ENCODE measurements at regions not wholly inside any gene's neighbourhood (a gene's known extent, or its start where the extent isn't known, plus 50 kb on each side); places are given as distances from the start of the nearest gene placed in this dataset.
"Not testable (repeated sequence)": the region's sequence is repeated elsewhere in the genome, so short reads cannot be mapped to it uniquely, and the experiment has no call there.

DNA sequence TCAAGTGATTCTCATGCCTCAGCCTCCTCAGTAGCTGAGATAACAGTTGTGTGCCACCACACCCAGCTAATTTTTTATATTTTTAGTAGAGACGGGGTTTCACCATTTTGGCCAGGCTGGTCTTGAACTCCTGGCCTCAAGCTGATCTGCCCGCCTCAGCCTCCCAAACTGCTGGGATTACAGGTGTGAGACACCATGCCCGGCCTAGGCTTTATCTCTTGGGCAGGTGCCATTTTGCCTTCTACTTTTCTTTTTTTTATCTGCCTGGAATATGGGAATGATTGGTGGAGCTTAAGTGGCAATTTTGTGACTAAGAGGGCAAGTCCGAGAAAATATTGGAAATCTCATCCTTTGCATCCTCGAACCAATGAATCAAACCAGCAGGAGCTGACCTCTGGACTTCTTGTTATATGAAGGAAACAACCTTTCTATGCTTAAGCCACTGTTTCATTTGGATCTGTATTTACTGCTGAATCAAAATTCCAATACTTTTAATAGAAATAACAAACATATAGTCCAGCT, 128.9 kb upstream of the ZNF217 start:
- no peak for DNase-seq (ENCODE audit: low read depth)

DNA sequence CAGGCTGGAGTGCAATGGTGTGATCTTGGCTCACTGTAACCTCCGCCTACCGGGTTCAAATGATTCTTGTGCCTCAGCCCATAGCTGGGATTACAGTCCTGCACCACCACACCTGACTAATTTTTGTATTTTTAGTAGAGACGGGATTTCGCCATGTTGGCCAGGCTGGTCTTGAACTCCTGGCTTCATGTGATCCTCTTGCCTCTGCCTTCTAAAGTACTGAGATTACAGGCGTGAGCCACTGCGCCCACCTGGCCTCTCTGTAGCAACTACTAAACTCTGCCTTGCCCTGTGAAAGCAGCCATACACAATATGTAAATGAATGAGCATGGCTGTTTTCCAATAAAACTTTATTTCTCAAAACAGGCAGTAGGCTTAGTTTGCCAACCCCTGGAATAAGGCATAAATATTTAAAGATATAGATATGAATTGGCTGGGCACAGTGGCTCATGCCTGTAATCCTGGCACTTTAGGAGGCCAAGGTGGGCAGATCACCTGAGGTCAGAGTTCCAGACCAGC, 127.9 kb upstream of the ZNF217 start:
- DNase-seq (ENCODE audit: low read depth) = not testable (repeated sequence)

DNA sequence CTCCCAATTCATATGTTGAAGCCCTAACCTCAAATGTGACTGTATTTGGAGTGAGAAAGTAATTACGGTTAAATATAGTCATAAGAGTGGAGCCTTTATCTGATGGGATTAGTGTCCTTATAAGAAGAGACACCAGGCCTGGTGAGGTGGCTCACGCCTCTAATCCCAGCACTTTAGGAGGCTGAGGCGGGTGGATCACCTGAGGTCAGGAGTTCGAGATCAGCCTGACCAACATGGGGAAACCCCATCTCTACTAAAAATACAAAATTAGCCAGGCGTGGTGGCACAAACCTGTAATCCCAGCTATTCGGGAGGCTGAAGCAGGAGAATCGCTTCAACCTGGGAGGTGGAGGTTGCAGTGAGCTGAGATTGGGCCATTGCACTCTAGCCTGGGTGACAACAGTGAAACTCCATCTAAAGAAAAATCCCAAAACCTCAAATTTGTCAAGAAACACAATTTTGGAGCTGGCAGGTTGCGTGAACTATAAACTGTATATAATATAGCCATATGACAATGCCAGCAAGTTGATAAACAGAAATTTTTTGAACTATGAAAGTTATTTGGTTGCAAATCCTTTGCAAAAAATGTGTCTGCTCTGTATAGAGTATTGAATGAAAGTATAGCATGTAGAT, 125.6 kb upstream of the ZNF217 start:
- not testable (repeated sequence) for DNase-seq (ENCODE audit: low read depth)

DNA sequence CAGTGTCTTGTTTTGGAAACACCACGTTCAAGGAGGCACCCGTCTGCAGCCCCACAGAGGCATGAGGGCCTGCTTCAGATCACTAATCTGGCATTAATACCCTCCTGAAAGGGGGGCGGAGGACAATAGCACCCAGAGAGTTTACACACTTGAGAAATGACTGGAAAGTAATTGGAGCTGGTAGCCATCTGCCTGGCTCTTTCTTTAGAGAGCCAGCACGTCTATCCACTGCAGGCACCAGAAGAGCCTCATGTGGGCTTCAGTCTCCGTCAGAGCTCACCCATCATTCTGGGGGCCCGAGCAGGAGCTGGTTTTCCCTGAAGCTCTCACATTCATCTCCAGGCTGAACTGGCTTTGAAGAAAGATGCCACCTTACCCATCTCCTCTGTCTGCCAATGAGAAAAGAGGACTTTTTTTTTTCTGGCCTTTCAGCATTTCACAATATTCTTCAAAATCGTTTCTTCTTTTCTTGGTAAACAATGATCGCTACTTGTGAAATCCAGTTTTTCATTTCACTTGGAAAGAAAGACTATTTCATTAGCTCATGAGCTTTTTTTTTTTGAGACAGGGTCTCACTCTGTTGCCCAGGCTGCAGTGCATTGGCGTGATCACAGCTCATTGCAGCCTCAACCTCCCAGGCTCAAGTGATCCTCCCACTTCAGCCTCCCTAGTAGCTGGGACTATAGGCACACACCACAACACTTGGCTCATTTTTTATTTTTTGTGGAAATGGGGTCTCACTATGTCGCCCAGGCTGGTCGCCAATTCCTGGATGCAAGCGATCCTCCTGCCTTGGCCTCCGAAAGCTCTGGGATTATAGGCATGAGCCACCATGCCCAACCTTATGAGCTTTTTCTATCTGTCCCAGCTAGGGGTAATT, 124.7 kb upstream of the ZNF217 start:
- no peak for DNase-seq (ENCODE audit: low read depth)

DNA sequence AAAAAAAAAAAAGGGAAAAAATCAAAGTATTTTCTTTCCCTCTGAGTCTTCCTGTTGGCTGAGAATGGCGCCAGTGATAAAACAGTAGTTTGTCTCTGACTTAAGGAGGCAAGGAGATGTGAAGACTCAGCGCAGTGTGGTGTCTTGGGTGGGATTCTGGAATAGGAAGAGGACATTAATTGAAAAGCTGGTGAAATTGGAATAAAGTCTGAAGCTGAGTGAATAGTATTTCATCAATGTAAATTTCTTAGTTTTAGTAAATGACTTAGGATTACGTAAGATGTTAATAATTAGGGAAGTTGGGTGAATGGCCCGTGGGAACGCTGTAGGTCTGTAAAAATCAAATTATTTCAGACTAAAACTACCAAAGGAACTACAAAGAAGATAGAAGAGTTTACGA, 122.8 kb upstream of the ZNF217 start:
- no peak for DNase-seq (ENCODE audit: low read depth)

DNA sequence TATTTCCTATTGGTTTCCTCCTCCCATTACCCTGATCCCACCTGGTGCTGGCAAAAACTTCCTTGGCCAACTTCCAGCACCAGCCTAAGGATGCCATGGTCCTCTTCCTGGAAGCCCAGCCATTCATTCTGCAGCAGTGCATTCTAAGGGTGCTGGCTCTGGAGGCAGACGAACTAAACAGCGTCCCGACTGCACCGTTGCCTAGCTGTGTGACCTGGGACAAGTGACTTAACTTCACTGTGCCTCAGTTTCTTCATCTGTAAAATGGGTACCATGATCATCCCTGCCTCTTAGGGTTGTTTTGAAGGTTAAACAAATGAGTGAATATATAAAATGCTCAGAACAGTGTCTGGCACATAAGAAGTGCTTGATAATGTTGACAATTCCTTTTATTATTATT, 120.9 kb upstream of the ZNF217 start:
- no peak for DNase-seq (ENCODE audit: low read depth)

DNA sequence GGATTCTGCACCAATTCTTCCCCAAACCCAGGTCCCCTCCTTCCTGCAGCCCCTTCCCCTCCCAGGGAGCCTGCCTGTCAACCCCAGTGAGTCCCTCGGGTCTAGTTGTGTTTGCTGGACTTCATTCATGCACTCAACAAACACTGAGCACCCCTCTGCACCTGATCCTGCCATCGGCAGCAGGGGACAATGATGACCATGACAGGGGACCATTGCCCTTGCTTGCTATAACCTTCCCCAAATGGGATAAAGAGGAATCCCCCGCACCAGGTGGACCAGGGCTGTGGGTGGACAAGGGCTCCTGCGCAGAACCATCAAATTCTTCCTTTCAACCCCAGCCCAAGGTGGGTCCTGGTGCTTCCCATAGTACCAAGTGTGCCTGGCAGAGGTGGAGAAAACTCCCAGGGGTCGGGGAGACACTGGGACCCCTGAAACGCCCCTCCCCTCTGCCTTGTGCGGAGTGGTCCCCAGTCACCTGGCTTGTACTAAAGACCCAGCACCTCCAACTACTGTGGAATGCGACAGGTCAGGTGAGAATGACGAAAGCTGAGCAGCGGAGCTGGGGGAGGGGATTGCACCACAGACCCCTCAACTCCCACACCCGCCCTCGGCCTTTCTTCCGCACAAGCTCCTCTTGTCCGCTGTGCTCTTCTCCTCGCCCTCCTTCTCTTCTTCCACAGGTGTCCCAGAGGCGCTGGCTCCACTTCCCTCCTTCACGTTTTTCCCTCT, 119.9 kb upstream of the ZNF217 start:
- no peak for DNase-seq (ENCODE audit: low read depth)

DNA sequence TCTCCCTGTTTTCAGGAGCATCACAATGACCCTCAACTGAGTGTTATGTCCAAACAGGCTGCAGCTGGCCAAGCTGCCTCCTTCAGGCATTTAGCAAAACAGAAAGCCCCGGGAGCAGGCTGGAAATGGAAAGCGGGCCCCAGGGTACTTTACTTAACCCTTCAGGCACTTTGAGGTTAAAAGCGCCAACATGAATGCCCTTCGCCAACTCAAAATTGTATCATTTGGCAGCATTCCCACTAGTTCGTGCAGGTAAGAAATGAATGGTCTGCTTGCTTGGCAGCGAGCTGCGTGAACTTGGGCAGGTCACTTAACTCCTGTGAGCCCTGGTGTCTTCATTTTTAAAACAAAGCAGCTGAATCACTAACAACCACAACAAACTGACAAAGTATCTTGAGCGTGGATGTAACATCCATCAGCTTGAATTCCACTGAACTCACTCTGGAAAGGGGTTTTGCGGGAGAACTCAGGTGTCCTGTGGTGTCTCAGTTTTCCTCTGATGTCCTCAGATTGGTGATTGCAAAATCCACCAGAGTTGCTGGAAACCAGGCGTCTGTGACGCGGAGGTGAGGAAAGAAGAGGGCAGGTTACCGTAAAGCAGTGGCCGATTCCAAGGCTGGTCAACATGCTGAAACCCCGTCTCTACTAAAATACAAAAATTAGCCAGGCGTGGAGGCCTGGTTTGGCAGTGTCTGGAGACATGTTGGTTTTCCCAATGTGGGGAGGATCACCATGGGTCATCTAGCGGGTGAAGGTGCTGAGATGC, 118.8 kb upstream of the ZNF217 start:
- no peak for DNase-seq (ENCODE audit: low read depth)

DNA sequence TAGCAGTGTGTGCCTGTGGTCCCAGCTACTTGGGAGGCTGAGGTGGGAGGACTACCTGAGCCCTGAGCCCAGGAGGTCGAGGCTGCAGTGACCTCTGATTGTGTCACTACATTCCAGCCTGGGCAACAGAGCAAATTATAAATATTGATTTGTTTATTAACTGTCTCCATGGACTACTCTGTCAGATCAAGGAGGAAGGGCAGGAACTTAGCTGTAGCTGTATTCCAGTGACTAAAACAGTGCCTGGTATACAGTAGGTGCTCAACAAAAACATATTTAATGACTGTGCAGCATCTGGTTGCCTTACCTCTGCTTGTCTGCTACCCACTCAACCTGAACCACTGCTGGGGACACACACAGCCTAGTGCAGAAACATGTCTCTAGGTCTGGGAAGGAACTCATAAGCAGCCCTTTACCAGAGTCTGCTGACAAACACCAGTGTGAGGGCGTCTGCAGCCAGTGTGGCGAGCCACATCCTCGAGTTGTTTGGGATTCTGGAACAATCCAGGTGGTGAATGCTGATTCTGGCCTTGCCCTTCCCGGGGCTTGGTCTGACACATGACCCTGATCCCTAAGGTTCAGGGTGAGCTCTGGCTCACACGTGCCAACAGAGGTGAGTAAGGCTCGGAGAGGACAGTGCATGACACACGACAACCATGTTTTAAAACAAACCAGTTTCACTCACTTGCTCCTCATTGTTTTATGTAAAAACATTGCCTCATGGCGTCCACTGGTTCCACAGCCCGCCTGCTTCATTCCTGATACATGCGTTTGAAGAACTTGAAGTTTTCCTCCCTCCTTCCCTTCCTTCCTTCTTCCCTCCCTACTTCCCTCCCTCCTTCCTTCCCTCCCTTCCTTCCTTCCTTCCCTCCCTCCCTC, 117.9 kb upstream of the ZNF217 start:
- DNase-seq (ENCODE audit: low read depth) = no peak

DNA sequence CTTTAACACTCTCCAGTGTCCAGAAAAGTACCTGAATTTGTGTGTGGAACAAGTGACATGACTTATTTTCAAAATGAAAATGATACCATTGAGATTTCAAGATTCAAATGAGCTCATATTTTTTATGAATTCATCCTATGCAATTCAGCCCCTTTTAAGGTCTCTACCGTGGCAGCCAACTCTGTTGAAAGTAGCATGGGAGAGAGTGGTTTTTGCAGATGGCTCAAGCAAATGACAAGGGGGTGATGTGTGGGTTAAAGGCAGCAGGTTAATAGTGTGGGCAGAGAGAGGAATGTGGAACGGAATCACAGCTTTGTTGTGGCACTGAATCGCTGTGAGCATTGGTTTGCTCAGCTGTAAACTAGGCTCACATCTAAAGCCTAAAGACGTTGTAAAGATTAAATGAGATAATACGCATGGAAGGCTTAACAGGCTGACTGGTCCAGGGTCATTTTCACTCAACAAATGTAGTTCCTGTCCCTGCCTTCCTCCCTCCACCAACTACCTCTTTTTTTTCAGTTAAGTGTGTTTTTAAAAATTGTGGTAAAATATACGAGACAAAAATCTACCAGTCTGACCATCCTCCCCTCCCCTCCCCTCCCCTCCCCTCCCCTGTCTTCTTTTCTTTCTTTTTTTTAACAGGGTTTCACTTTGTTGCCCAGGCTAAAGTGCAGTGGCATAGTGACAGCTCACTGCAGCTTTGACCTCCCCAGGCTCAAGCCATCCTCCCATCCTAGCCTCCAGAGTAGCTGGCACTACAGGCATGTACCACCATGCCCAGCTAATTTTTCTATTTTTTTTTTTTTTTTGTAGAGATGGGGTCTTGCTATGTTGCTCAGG, 114.7 kb upstream of the ZNF217 start:
- DNase-seq (ENCODE audit: low read depth) = no peak

DNA sequence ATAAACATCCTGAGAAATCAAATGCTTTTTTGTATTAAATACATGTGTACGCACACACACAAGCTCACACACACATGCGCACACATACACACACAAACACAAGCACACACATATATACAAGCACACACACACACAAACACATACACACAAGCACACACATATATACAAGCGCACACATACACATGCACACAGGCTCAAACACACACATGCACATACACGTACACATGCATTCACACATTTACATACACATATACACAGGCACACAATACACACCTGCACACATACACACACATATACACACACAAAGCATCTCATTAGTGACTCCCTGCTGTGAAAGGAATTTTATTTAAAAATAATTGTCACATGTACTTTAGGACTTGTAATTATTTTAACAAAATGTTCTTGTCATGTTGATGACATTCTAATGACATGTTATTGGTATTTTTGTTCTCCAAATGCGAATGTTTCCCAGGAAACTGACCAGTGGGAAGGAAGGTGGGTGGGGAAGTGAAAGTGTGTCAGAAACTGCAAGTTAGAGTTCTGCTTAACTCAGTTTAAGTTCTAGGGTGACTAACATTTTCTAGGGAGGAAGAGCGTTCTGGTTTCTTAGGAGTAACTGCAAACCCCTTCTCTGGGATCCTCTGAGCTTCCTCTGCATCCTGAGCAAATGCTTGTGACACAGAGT, 113.9 kb upstream of the ZNF217 start:
- peak; percentile 52 for DNase-seq (ENCODE audit: low read depth)

DNA sequence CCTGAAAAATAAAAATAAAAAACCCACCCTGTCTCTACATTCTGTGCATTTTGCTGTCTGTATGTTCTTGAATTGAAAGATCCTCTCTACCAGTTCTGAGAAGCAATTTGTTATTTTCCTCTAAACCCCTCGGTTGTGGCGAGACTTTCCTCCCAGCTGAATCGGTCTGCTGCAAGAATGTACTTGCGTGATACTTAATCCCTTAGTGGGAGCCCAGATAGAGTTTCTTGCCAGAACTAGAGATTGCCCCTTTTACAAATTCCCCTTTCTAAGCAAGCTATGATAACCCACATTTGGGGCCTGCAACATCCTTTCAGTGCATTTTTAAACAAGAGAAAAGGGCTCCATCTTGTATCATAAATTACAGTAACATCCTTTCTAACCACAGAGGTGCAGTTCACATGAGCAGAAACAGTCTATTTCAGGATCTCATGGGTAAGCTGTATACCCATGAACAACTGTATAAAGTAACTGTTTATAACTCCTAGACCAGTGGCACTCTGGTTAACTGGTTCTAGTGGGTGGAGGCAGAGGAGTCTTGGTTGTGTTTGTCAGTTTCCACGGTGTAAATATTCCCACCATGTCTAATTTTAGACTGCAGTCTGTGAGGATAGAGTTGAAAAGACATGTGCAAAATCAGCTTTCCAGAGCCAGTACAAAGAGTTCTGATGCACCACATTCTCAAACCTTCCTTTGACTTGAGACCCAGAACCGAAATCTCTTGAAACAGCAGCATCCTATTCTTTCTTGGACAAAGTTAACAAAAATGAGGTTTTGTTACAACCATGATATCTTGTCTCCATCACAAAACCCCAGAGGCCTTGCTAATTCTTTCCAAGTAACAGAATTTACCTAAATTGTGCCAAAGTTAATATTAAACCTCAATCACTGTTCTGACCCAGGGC, 113.1 kb upstream of the ZNF217 start:
- no peak for DNase-seq (ENCODE audit: low read depth)

DNA sequence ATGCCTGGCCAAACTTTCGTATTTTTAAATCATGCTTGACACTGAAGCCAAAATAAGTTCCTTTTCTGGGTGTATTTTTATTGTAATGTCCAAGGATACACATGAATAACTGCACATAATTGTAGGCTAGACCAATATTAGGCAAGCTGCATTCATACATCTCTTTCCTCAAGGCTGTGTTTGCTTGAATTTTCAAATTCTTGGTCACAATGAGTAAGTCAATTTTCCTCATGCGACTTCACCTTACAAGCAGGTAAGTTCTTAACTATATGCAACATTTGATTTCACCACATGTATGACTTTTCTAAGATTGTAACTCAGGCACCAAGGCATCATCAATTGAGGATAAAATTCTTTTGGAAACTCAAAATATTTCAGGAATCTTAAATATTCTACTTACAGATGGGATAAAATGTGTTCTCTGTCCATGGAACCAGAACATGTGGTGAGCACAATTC, 112.4 kb upstream of the ZNF217 start:
- no peak for DNase-seq (ENCODE audit: low read depth)

DNA sequence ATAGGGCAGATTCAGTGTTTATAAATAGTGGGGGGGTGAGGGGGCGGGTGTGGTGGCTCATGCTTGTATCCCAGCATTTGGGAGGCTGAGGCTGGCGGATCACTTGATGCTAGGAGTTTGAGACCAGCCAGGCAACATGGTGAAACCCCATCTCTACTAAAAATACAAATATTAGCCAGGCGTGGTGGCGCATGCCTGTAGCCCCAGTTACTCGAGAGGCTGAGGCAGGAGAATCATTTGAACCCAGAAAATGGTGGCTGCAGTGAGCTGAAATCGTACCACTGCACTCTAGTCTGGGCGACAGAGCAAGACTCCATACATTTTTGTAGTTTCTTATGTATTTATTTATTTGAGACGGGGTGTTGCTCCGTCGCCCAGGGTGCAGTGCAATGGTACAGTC, 109.0 kb upstream of the ZNF217 start:
- DNase-seq (ENCODE audit: low read depth) = no peak

DNA sequence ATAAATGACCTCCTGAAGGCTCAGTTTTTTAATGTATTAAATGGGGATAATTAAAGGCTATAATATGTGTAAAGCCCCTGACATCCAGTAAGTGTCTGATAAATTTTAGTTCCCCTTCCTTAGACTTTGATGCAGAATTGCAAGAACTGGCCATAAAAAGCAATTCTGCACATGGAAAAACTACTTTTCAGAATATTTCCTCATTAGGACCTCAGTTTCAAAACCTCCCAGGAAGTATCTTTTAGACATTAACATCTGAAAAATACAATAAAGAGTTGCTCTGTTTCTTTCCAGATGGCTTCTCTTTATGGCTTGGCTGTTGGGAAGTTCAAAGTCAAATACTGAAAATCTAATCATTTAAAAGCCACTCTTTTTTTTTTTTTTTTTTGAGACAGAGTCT, 106.3 kb upstream of the ZNF217 start:
- DNase-seq (ENCODE audit: low read depth) = no peak

DNA sequence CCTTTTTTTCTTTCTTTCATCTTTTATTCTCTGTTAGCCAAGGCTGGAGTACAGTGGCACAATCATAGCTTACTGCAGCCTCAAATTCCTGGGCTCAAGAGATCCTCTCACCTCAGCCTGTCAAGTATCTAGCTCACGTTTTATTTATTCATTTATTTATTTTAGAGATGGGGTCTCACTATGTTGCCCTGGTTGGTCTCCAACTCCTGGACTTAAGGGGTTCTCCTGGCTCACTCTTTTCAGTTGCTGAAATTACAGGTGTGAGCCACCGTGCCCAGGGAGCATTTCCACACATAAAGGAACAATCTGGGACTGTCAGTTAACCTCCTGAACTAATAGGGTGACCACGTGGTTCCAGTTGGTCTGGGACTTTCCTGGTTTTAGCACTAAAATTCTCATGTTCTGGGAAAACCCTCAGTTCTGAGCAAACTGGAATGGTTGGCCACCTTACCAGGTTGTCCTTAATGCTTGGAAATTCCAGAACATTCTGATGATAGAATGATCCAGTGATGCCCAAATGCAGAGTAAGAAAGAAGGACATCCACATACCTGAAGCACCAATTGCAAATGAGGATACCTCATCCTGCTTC, 105.5 kb upstream of the ZNF217 start:
- DNase-seq (ENCODE audit: low read depth) = no peak

DNA sequence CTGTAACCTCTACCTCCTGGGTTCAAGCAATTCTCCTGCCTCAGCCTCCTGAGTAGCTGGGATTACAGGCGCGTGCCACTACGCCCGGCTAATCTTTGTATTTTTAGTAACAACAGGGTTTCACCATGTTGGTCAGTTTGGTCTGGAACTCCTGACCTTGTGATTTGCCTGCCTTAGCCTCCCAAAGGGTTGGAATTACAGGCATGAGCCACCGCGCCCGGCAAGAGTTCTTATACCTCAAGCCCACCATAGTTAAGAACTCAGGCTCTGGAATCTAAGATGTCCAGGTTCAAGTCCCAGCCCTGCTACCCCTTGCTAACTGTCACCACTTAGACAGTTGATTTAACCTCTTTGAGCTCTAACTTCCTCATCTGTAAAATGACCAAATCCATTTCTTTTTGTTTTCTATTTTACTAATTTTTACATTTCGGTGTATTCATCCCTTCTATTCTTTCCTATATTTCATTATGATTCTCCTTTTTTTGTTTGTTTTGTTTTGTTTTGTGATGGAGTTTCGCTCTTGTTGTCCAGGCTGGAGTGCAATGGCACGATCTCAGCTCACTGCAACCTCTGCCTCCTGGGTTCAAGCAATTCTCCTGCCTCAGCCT, 104.8 kb upstream of the ZNF217 start:
- DNase-seq (ENCODE audit: low read depth) = no peak
